ENCODE measurements at regions not wholly inside any gene's neighbourhood (a gene's known extent, or its start where the extent isn't known, plus 50 kb on each side); places are given as distances from the start of the nearest gene placed in this dataset.

DNA sequence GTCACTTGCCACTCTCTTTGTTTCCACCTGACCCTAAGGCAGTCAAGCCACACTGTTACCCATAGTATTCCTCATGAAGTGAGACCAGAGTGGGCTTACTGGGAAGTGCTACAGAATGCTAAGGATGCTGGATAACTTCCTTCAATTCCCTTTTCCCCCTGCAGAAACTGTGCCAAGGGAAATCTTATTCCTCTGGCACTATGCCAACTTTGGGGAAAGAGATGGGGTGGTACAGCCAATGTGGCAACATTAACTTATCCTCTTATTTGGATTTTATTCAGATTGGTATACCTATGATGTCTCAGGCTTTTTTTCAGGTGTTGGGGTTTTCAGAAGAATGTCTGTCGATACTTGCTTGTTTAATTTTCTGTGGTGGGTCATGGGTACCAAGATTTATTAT lies 599.4 kb upstream of the PBX1 start:
- H3K36me3 ChIP-seq (ENCODE audit: control insufficient read depth in 2 of 2, insufficient read depth in 2 of 2, low read length in 1 of 2): no peaks in the 10 kb centered on the region
- ATAC-seq: no peak
- no peak for DNase-seq (ENCODE audit: low read depth, low spot score)
- H3K9me3 ChIP-seq (replicated peaks; ENCODE audit: control insufficient read depth, insufficient read depth, low read length): no peaks in the 10 kb centered on the region; the same call in 2 of the 3 replicates
- H3K4me1 ChIP-seq (ENCODE audit: control insufficient read depth, insufficient read depth, low read length): no peaks in the 10 kb centered on the region
- WGBS (ENCODE audit: insufficient coverage, insufficient replicate concordance, low lambda C conversion rate, missing lambda C conversion rate): 0% methylated on average over 1 of the region's 1 CpG
- no peak overlapping the region for H3K4me2 ChIP-seq (ENCODE audit: control insufficient read depth, insufficient read depth)
- in situ Hi-C loops (cut with MboI) (no loop called here), intact Hi-C loops (cut with micrococcal nuclease; ENCODE audit: unreplicated experiment) (no loop called here)
- no peak overlapping the region for H3K4me3 ChIP-seq
- ChIA-PET CTCF (no interaction called here), RAD21 (ENCODE audit: unreplicated experiment) (no interaction called here), SMC1A (ENCODE audit: uncharacterized antibody, unreplicated experiment) (no interaction called here), POLR2A (no interaction called here)
- H4K20me1 ChIP-seq (ENCODE audit: control insufficient read depth, insufficient read depth): no peaks in the 10 kb centered on the region
- no peaks in the 10 kb centered on the region for H3K27me3 ChIP-seq (replicated peaks in 1 of 2; ENCODE audit: control insufficient read depth in 2 of 2, insufficient read depth in 2 of 2, low read length in 1 of 2)
- no TSS peak for BruUV-seq (replicated peaks)
- FAIRE-seq: no peak
- H2AFZ ChIP-seq (ENCODE audit: control insufficient read depth, low read depth, low read length): no peak overlapping the region
- no peak for TF ChIP-seq NFYA (IDR thresholded peaks at IDR 0.05; ENCODE audit: borderline replicate concordance, low read depth, low read length)
- no peak for TF ChIP-seq TCF7 (IDR thresholded peaks at IDR 0.05; ENCODE audit: borderline replicate concordance)
- no peak overlapping the region for H3K9ac ChIP-seq (ENCODE audit: control insufficient read depth, insufficient read depth, low read length)
- no peak overlapping the region for H3K27ac ChIP-seq (ENCODE audit: control insufficient read depth, insufficient read depth)
- H3K79me2 ChIP-seq (ENCODE audit: control insufficient read depth, insufficient read depth, low read length): no peaks in the 10 kb centered on the region

DNA sequence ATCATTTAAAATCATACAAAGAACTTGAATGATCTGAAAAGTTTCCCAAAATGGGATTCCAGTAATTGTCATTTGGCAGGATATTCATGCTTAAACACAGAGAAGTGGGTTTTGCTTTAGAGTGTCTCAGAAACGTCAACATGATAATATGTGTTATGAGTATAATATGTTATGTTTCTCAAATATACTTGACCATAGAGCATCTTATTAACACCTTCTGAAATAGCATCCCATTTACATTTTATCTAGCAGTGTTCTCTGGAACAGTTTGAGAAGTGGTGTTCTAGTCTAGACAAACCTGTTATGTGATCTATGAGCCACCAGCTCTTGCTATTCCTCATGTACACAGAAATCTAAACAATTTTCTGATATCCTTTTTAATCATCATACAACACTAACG lies 588.8 kb upstream of the PBX1 start:
- Histone ChIP-seq H3K4me1 (ENCODE audit: control insufficient read depth, insufficient read depth, low read length) (no peaks in the 10 kb centered on the region), H4K20me1 (ENCODE audit: control insufficient read depth, insufficient read depth) (no peaks in the 10 kb centered on the region), H2AFZ (ENCODE audit: control insufficient read depth, low read depth, low read length) (no peak overlapping the region), H3K27ac (ENCODE audit: control insufficient read depth, insufficient read depth) (no peak overlapping the region), H3K79me2 (ENCODE audit: control insufficient read depth, insufficient read depth, low read length) (no peaks in the 10 kb centered on the region), H3K9ac (ENCODE audit: control insufficient read depth, insufficient read depth, low read length) (no peak overlapping the region), H3K4me2 (ENCODE audit: control insufficient read depth, insufficient read depth) (no peak overlapping the region), H3K27me3 (replicated peaks in 1 of 2; ENCODE audit: control insufficient read depth in 2 of 2, insufficient read depth in 2 of 2, low read length in 1 of 2) (no peaks in the 10 kb centered on the region), H3K36me3 (ENCODE audit: control insufficient read depth in 2 of 2, insufficient read depth in 2 of 2, low read length in 1 of 2) (no peaks in the 10 kb centered on the region), H3K9me3 (replicated peaks; ENCODE audit: control insufficient read depth, insufficient read depth, low read length) (no peaks in the 10 kb centered on the region), H3K4me3 (no peak overlapping the region)
- FAIRE-seq (no peak), DNase-seq (ENCODE audit: low read depth, low spot score) (no peak), ATAC-seq (no peak)
- CTCF ChIA-PET: no interaction called here
- SMC1A ChIA-PET (ENCODE audit: uncharacterized antibody, unreplicated experiment): no interaction called here
- no TSS peak for BruUV-seq (replicated peaks)
- RAD21 ChIA-PET (ENCODE audit: unreplicated experiment): no interaction called here
- in situ Hi-C loops (cut with MboI): no loop called here
- intact Hi-C loops (cut with micrococcal nuclease; ENCODE audit: unreplicated experiment): no loop called here
- 22% methylated on average over 2 of the region's 2 CpGs for WGBS (ENCODE audit: insufficient coverage, insufficient replicate concordance, low lambda C conversion rate, missing lambda C conversion rate)
- POLR2A ChIA-PET: no interaction called here
- no peak for TF ChIP-seq ZNF622 (IDR thresholded peaks at IDR 0.05)
- no peak for TF ChIP-seq POLR2AphosphoS2 (IDR thresholded peaks at IDR 0.05; ENCODE audit: low read depth, low read length)
- TF ChIP-seq ZNF207 (IDR thresholded peaks at IDR 0.05; ENCODE audit: borderline replicate concordance): no peak
- no peak for TF ChIP-seq NFYB (IDR thresholded peaks at IDR 0.05; ENCODE audit: insufficient read depth, low read depth, low read length)
- TF ChIP-seq, protein P1, sequence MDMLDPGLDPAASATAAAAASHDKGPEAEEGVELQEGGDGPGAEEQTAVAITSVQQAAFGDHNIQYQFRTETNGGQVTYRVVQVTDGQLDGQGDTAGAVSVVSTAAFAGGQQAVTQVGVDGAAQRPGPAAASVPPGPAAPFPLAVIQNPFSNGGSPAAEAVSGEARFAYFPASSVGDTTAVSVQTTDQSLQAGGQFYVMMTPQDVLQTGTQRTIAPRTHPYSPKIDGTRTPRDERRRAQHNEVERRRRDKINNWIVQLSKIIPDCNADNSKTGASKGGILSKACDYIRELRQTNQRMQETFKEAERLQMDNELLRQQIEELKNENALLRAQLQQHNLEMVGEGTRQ (IDR thresholded peaks at IDR 0.05; ENCODE audit: borderline replicate concordance, low read depth, low read length): no peak
- TF ChIP-seq, protein P2, sequence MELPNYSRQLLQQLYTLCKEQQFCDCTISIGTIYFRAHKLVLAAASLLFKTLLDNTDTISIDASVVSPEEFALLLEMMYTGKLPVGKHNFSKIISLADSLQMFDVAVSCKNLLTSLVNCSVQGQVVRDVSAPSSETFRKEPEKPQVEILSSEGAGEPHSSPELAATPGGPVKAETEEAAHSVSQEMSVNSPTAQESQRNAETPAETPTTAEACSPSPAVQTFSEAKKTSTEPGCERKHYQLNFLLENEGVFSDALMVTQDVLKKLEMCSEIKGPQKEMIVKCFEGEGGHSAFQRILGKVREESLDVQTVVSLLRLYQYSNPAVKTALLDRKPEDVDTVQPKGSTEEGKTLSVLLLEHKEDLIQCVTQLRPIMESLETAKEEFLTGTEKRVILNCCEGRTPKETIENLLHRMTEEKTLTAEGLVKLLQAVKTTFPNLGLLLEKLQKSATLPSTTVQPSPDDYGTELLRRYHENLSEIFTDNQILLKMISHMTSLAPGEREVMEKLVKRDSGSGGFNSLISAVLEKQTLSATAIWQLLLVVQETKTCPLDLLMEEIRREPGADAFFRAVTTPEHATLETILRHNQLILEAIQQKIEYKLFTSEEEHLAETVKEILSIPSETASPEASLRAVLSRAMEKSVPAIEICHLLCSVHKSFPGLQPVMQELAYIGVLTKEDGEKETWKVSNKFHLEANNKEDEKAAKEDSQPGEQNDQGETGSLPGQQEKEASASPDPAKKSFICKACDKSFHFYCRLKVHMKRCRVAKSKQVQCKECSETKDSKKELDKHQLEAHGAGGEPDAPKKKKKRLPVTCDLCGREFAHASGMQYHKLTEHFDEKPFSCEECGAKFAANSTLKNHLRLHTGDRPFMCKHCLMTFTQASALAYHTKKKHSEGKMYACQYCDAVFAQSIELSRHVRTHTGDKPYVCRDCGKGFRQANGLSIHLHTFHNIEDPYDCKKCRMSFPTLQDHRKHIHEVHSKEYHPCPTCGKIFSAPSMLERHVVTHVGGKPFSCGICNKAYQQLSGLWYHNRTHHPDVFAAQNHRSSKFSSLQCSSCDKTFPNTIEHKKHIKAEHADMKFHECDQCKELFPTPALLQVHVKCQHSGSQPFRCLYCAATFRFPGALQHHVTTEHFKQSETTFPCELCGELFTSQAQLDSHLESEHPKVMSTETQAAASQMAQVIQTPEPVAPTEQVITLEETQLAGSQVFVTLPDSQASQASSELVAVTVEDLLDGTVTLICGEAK (IDR thresholded peaks at IDR 0.05; ENCODE audit: borderline replicate concordance): no peak
- no peak for TF ChIP-seq RELA (IDR thresholded peaks at IDR 0.05; ENCODE audit: borderline replicate concordance, partially characterized antibody)
- TF ChIP-seq BMI1 (IDR thresholded peaks at IDR 0.05; ENCODE audit: borderline replicate concordance): no peak
- no peak for TF ChIP-seq RAD51 (IDR thresholded peaks at IDR 0.05)
- no peak for TF ChIP-seq NR2C2 (IDR thresholded peaks at IDR 0.05; ENCODE audit: borderline replicate concordance, control insufficient read depth, insufficient read length, low read depth)
- no peak for TF ChIP-seq ETV6 (conservative IDR thresholded peaks at IDR 0.05 in 1 of 2, IDR thresholded peaks at IDR 0.05 in 1 of 2; ENCODE audit: borderline replicate concordance in 1 of 2, low read depth in 1 of 2)
- TF ChIP-seq YY1 (IDR thresholded peaks at IDR 0.05; ENCODE audit: low read depth, low read length): no peak
- no peak for TF ChIP-seq CHD1 (IDR thresholded peaks at IDR 0.05; ENCODE audit: low read depth, low read length)
